IMR-90 (cell line): ENCODE measurements at regions not wholly inside any gene's neighbourhood (a gene's known extent, or its start where the extent isn't known, plus 50 kb on each side); places are given as distances from the start of the nearest gene placed in this dataset.

Source experiments
- ATAC-seq: fragments of 200-7000 bp; cut with Tn5 transposase; 2 replicates; pipeline ENCODE4 v1.9.1; 2020; ENCODE audit warnings: low read depth, mild to moderate bottlenecking, moderate library complexity
- BruUV-seq: library from RNA; stranded (reverse); fragments of 400-500 nt; replicated peaks from 2 replicates; lab custom pipeline; 2021; lab: Mats Ljungman, UMichigan
- CTCF ChIA-PET: fragments of 300-600 bp; formaldehyde crosslinking; extraction: SDS; loops from one replicate; lab custom pipeline; 2021; ENCODE audit warnings: antibody characterized with exemption; lab: Yijun Ruan, JAX
- POLR2A ChIA-PET: fragments of 300-600 bp; sonication (Branson Sonifier 250); formaldehyde crosslinking; loops from one replicate; lab custom pipeline; 2022; ENCODE audit warnings: antibody characterized with exemption; ENCODE audit not compliant: unreplicated experiment; lab: Charles Lee
- DNase-seq: peaks from one replicate; pipeline ENCODE4 v3.0.0; 2013
- H2AFZ ChIP-seq: replicated peaks from 2 replicates; pipeline ENCODE3; 2013; ENCODE audit warnings: low read length, mild to moderate bottlenecking; ENCODE audit not compliant: poor library complexity
- H2AK5ac ChIP-seq: 2 replicates; pipeline ENCODE4 v1.6.1; 2013; ENCODE audit warnings: low read depth, low read length, inconsistent platforms
- H2AK9ac ChIP-seq: replicated peaks from 2 replicates; pipeline ENCODE3; 2013; ENCODE audit warnings: mild to moderate bottlenecking, low read depth, low read length, moderate library complexity; ENCODE audit not compliant: poor library complexity
- H2BK120ac ChIP-seq: 2 replicates; pipeline ENCODE4 v1.6.1; 2013; ENCODE audit warnings: low read depth, low read length, inconsistent platforms
- H2BK15ac ChIP-seq: 3 replicates; pipeline ENCODE4 v1.6.1; 2013; ENCODE audit warnings: low read depth, low read length, inconsistent platforms
- H2BK20ac ChIP-seq: 2 replicates; pipeline ENCODE4 v1.6.1; 2013; ENCODE audit warnings: low read depth, mild to moderate bottlenecking, inconsistent platforms, low read length, moderate library complexity
- H2BK5ac ChIP-seq: 2 replicates; pipeline ENCODE4 v1.6.1; 2013; ENCODE audit warnings: mild to moderate bottlenecking, low read depth, low read length, inconsistent platforms; ENCODE audit not compliant: poor library complexity, severe bottlenecking
- H3K14ac ChIP-seq: replicated peaks from 2 replicates; pipeline ENCODE4 v1.6.1; 2013; ENCODE audit warnings: low read depth, low read length, inconsistent platforms
- H3K18ac ChIP-seq: 2 replicates; pipeline ENCODE4 v1.6.1; 2013; ENCODE audit warnings: low read depth, low read length, control low read depth
- H3K23ac ChIP-seq: 2 replicates; pipeline ENCODE4 v1.6.1; 2013; ENCODE audit warnings: low read depth, low read length, inconsistent platforms
- H3K27ac ChIP-seq: 2 replicates; pipeline ENCODE4 v1.5.1; 2013; ENCODE audit warnings: mild to moderate bottlenecking, control low read depth, low read length; ENCODE audit not compliant: insufficient read depth
- H3K27me3 ChIP-seq: 2 replicates; pipeline ENCODE4 v1.6.1; 2013; ENCODE audit warnings: low read length; ENCODE audit not compliant: control insufficient read depth, insufficient read depth
- H3K36me3 ChIP-seq: 2 replicates; pipeline ENCODE4 v1.6.1; 2013; ENCODE audit warnings: low read length, mixed read lengths; ENCODE audit not compliant: control insufficient read depth, insufficient read depth
- H3K4ac ChIP-seq: 2 replicates; pipeline ENCODE4 v1.6.1; 2013; ENCODE audit warnings: low read depth, low read length, inconsistent platforms
- H3K4me1 ChIP-seq: 2 replicates; pipeline ENCODE4 v1.6.1; 2013; ENCODE audit warnings: low read length, mixed read lengths; ENCODE audit not compliant: control insufficient read depth, insufficient read depth
- H3K4me2 ChIP-seq: 2 replicates; pipeline ENCODE4 v1.6.1; 2013; ENCODE audit warnings: low read depth, mild to moderate bottlenecking, control low read depth, low read length, moderate library complexity
- H3K4me3 ChIP-seq: 2 replicates; pipeline ENCODE4 v1.5.1; 2013; ENCODE audit warnings: low read depth, mild to moderate bottlenecking, control low read depth, low read length, moderate library complexity; ENCODE audit not compliant: insufficient read depth
- H3K56ac ChIP-seq: 2 replicates; pipeline ENCODE4 v1.6.1; 2013; ENCODE audit warnings: low read length, inconsistent platforms; ENCODE audit not compliant: insufficient read depth; ENCODE audit errors: extremely low read depth
- H3K79me1 ChIP-seq, 2 experiments: 2 replicates each; pipeline ENCODE4 v1.6.1; 2013; ENCODE audit warnings: low read length in 2 of 2, inconsistent platforms in 1 of 2, low read depth in 1 of 2
- H3K9ac ChIP-seq: 2 replicates; pipeline ENCODE4 v1.6.1; 2013; ENCODE audit warnings: low read depth, low read length, control low read depth
- H3K9me1 ChIP-seq: 2 replicates; pipeline ENCODE4 v1.6.1; 2013; ENCODE audit warnings: low read length, inconsistent platforms; ENCODE audit not compliant: insufficient read depth
- H3K9me3 ChIP-seq: 2 replicates; pipeline ENCODE4 v1.6.1; 2013; ENCODE audit warnings: low read length; ENCODE audit not compliant: control insufficient read depth, insufficient read depth
- H4K20me1 ChIP-seq: 2 replicates; pipeline ENCODE4 v1.6.1; 2013; ENCODE audit warnings: low read length, inconsistent platforms; ENCODE audit not compliant: insufficient read depth
- H4K5ac ChIP-seq: 2 replicates; pipeline ENCODE4 v1.6.1; 2013; ENCODE audit warnings: mild to moderate bottlenecking, low read depth, low read length, control low read depth
- H4K8ac ChIP-seq, 2 experiments: 2 replicates each; pipeline ENCODE4 v1.6.1; 2013; ENCODE audit warnings: low read depth in 2 of 2, low read length in 2 of 2, control low read depth in 1 of 2, inconsistent platforms in 1 of 2
- H4K91ac ChIP-seq: 2 replicates; pipeline ENCODE4 v1.6.1; 2013; ENCODE audit warnings: low read depth, low read length, inconsistent platforms; ENCODE audit not compliant: insufficient read depth
- CHD1 ChIP-seq: IDR thresholded peaks from 2 replicates; pipeline ENCODE4 v1.6.1; 2012; ENCODE audit warnings: low read depth, low read length, improper control_type of control experiment
- ELK1 ChIP-seq: fragments of 150-350 bp; IDR thresholded peaks from 2 replicates; pipeline ENCODE4 v1.6.1; 2016; ENCODE audit warnings: low read depth, mild to moderate bottlenecking, low read length, moderate library complexity, borderline replicate concordance
- MAFK ChIP-seq: IDR thresholded peaks from 2 replicates; pipeline ENCODE4 v1.6.1; 2012; ENCODE audit warnings: low read depth, low read length, improper control_type of control experiment
- MAZ ChIP-seq: IDR thresholded peaks from 2 replicates; pipeline ENCODE4 v1.6.1; 2012; ENCODE audit warnings: low read depth, mild to moderate bottlenecking, low read length, improper control_type of control experiment, moderate library complexity, borderline replicate concordance
- WGBS, 2 experiments: methylation state at CpG; one replicate each; pipeline versions ENCODE4 v1.1.5 to v1.1.7; 2013; ENCODE audit warnings: missing lambda C conversion rate in 2 of 2; ENCODE audit not compliant: insufficient read length in 1 of 2; ENCODE audit errors: extremely low coverage in 2 of 2; 5-methylcytosine and 5-hydroxymethylcytosine counted together
- dilution Hi-C: fragments of 300-500 bp; cut with HindIII; formaldehyde crosslinking; loops from one replicate; pipeline ENCODE4 v1.14.3; 2018; ENCODE audit warnings: low sequenced_read_pairs; ENCODE audit not compliant: unreplicated experiment
- in situ Hi-C: fragments of 300-500 bp; cut with MboI; formaldehyde crosslinking; loops from 3 replicates; pipeline ENCODE4 v1.14.3; 2019; ENCODE audit warnings: low sequenced_read_pairs, inconsistent platforms, mixed read lengths
- intact Hi-C: fragments of 100-400 bp; cut with micrococcal nuclease; formaldehyde crosslinking; loops from 2 replicates; pipeline ENCODE4 v1.10.0; 2022

DNA sequence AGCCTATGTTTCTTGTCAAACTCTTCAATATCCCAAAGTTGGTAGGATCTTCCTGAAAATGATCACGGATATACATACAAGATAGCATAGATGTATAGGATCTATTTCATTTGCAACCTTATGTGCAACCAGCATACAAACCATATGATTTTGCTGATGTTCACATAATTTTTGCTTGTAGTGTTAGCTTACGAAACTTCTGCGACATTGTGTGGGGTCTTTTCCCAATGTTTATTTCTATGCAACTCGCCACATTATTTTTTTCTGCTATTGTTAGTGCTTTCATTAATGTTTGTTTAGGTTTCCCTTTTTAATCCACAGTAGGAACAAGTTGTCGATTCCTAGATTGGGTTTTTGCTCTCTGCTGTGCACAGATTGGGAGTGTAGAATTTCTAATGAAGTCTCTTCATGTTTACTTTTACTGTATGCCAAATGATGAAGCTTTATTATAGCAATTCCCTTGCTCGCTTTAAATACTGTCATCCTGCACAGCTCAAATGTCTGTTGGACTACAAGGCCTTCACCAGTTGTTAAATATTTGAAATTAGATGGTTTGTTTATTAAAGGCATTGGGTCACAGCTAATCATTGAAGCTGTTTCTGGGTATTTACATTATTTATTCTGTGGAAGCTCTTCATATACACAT is 257.6 kb upstream of the PCDH7 start:
- Histone ChIP-seq H3K18ac (no peak overlapping the region), H2BK20ac (no peak overlapping the region), H3K9me3 (no peaks in the 10 kb centered on the region), H2BK120ac (no peak overlapping the region), H3K27me3 (no peaks in the 10 kb centered on the region), H2BK5ac (no peak overlapping the region), H4K91ac (no peak overlapping the region), H3K14ac (no peak overlapping the region), H2BK15ac (no peak overlapping the region), H4K5ac (no peak overlapping the region), H3K23ac (no peak overlapping the region), H3K4me2 (no peak overlapping the region), H3K79me1 (no peaks in the 10 kb centered on the region), H2AFZ (no peak overlapping the region), H3K9me1 (no peaks in the 10 kb centered on the region), H2AK9ac (no peak overlapping the region), H3K56ac (no peak overlapping the region), H4K8ac (no peak overlapping the region), H3K36me3 (no peaks in the 10 kb centered on the region), H4K20me1 (no peaks in the 10 kb centered on the region), H2AK5ac (no peak overlapping the region), H3K9ac (no peak overlapping the region), H3K4ac (no peak overlapping the region), H3K4me3 (no peak overlapping the region), H3K27ac (no peak overlapping the region), H3K4me1 (no peaks in the 10 kb centered on the region)
- dilution Hi-C loops, result no loop called here
- WGBS, 2 experiments, result no CpG with 5 or more reads among the region's 6 CpGs
- TF ChIP-seq MAZ, result no peak
- TF ChIP-seq CHD1, result no peak
- no peak for TF ChIP-seq MAFK
- TF ChIP-seq ELK1, result no peak
- in situ Hi-C loops, result no loop called here
- BruUV-seq, result no TSS peak
- no peak for DNase-seq
- ChIA-PET CTCF (no interaction called here), POLR2A (no interaction called here)
- no peak for ATAC-seq
- intact Hi-C loops, result no loop called here
